HepG2 (cell line): ENCODE measurements at regions not wholly inside any gene's neighbourhood (a gene's known extent, or its start where the extent isn't known, plus 50 kb on each side); places are given as distances from the start of the nearest gene placed in this dataset.

Source experiments
- ATAC-seq: fragments of 200-7000 bp; cut with Tn5 transposase; 3 replicates; pipeline ENCODE4 v1.9.1; 2020; ENCODE audit warnings: mild to moderate bottlenecking, moderate library complexity
- BruUV-seq: library from RNA; stranded (reverse); fragments of 400-500 nt; replicated peaks from 2 replicates; lab custom pipeline; 2021; lab: Mats Ljungman, UMichigan
- CTCF ChIA-PET: fragments of 300-600 bp; formaldehyde crosslinking; extraction: SDS; loops from one replicate; lab custom pipeline; 2021; ENCODE audit warnings: low total read pairs, inconsistent platforms, low intra/inter-chr PET ratio; lab: Yijun Ruan, JAX
- POLR2A ChIA-PET: fragments of 350-600 bp; sonication (Branson Sonifier 250); formaldehyde crosslinking; loops from one replicate; lab custom pipeline; 2020; ENCODE audit warnings: antibody characterized with exemption, inconsistent platforms; lab: Yijun Ruan, JAX
- DNase-seq: peaks from one replicate; pipeline ENCODE4 v3.0.0-alpha.2; 2015; ENCODE audit warnings: low spot score
- FAIRE-seq: peaks from 3 replicates; lab custom pipeline; 2011; peaks lifted over from hg19 to GRCh38; lab: Jason Lieb, UNC
- H2AFZ ChIP-seq: one replicate; pipeline ENCODE4 v1.6.1; 2011; ENCODE audit warnings: low read length, inconsistent platforms
- H3K27ac ChIP-seq: fragments of 300-600 bp; 3 replicates; pipeline ENCODE4 v1.8.0; 2011; ENCODE audit warnings: mixed run types, mild to moderate bottlenecking, mixed read lengths, low read length, inconsistent platforms; ENCODE audit not compliant: insufficient read depth; ENCODE audit errors: extremely low read length
- H3K27me3 ChIP-seq, 2 experiments: fragments of 200-600 bp in 1 of 2; 2 replicates in 1 of 2; 3 replicates in 1 of 2; pipeline versions ENCODE4 v1.6.0 to v1.8.0; 2011; ENCODE audit warnings: low read length in 2 of 2, mild to moderate bottlenecking in 2 of 2, moderate library complexity in 2 of 2, inconsistent platforms in 1 of 2; ENCODE audit not compliant: insufficient read depth in 2 of 2, control insufficient read depth in 1 of 2
- H3K36me3 ChIP-seq, 2 experiments: fragments of 200-600 bp in 1 of 2; replicated peaks in 1 of 2; 2 replicates in 1 of 2; 3 replicates in 1 of 2; pipeline versions ENCODE4 v1.5.1 to v1.8.0; 2011; ENCODE audit warnings: low read length in 2 of 2, inconsistent platforms in 1 of 2; ENCODE audit not compliant: insufficient read depth in 2 of 2, control insufficient read depth in 1 of 2
- H3K4me1 ChIP-seq: 2 replicates; pipeline ENCODE4 v1.5.1; 2012; ENCODE audit warnings: low read length, inconsistent platforms; ENCODE audit not compliant: insufficient read depth
- H3K4me2 ChIP-seq: 2 replicates; pipeline ENCODE4 v1.6.0; 2011; ENCODE audit warnings: low read depth, low read length, inconsistent platforms
- H3K4me3 ChIP-seq, 3 experiments: fragments of 200-600 bp in 1 of 3; sonication (generic), shearing (Covaris generic) in 1 of 3; replicated peaks in 1 of 3; 2 replicates each; pipeline ENCODE4 v1.5.1; 2011 to 2016; ENCODE audit warnings: low read length in 3 of 3, inconsistent platforms in 2 of 3, low read depth in 2 of 3, mild to moderate bottlenecking in 2 of 3, control low read depth in 1 of 3, mixed read lengths in 1 of 3; ENCODE audit not compliant: insufficient read depth in 1 of 3
- H3K79me2 ChIP-seq: one replicate; pipeline ENCODE4 v1.6.1; 2011; ENCODE audit warnings: low read length, inconsistent platforms; ENCODE audit not compliant: insufficient read depth
- H3K9ac ChIP-seq: 2 replicates; pipeline ENCODE4 v1.6.0; 2011; ENCODE audit warnings: mild to moderate bottlenecking, low read depth, low read length, inconsistent platforms; ENCODE audit not compliant: insufficient read depth
- H3K9me3 ChIP-seq: 2 replicates; pipeline ENCODE4 v1.5.1; 2012; ENCODE audit warnings: mild to moderate bottlenecking, low read length
- H4K20me1 ChIP-seq: 2 replicates; pipeline ENCODE4 v1.6.0; 2011; ENCODE audit warnings: inconsistent platforms, mild to moderate bottlenecking, low read length, moderate library complexity; ENCODE audit not compliant: insufficient read depth
- ATF1 ChIP-seq: IDR thresholded peaks from 2 replicates; pipeline ENCODE4 v1.6.1; 2016; ENCODE audit warnings: mild to moderate bottlenecking, control low read depth
- BRCA1 ChIP-seq: sonication (generic); formaldehyde crosslinking; IDR thresholded peaks from 2 replicates; pipeline ENCODE4 v1.4.0; 2020; ENCODE audit warnings: missing genetic modification reagents
- HMG20B ChIP-seq: conservative IDR thresholded peaks from 2 replicates; pipeline ENCODE4 v1.6.1; 2016; ENCODE audit warnings: missing genetic modification reagents, missing compliant biosample characterization
- NR2F6 ChIP-seq, 2 experiments: IDR thresholded peaks; 2 replicates each; pipeline ENCODE4 v1.6.1; 2016; ENCODE audit warnings: antibody characterized with exemption in 1 of 2, mild to moderate bottlenecking in 1 of 2
- PCBP1 ChIP-seq: fragments of 200-400 bp; formaldehyde crosslinking; IDR thresholded peaks from 2 replicates; pipeline ENCODE4 v1.6.1; 2017; ENCODE audit warnings: mild to moderate bottlenecking, low read depth, low read length, borderline replicate concordance
- RAD21 ChIP-seq: fragments of 450-650 bp; formaldehyde crosslinking; IDR thresholded peaks from 2 replicates; pipeline ENCODE4 v1.5.0; 2020; ENCODE audit warnings: mild to moderate bottlenecking
- RBM39 ChIP-seq: fragments of 200-400 bp; formaldehyde crosslinking; IDR thresholded peaks from one replicate; pipeline ENCODE4 v1.6.1; 2018; ENCODE audit warnings: antibody characterized with exemption, mild to moderate bottlenecking, low read depth, low read length; ENCODE audit not compliant: poor library complexity, severe bottlenecking
- RXRA ChIP-seq: sonication (generic); formaldehyde crosslinking; IDR thresholded peaks from 2 replicates; pipeline ENCODE4 v1.5.1; 2020; ENCODE audit warnings: missing genetic modification reagents
- SMYD3 ChIP-seq: sonication (generic); formaldehyde crosslinking; IDR thresholded peaks from 2 replicates; pipeline ENCODE4 v1.8.1; 2023; ENCODE audit warnings: mild to moderate bottlenecking, missing genetic modification reagents
- SNRNP70 ChIP-seq: fragments of 200-400 bp; formaldehyde crosslinking; IDR thresholded peaks from 2 replicates; pipeline ENCODE4 v1.6.1; 2017; ENCODE audit warnings: mild to moderate bottlenecking, low read depth, low read length, moderate library complexity
- ZBTB38 ChIP-seq: sonication (generic); formaldehyde crosslinking; IDR thresholded peaks from 2 replicates; pipeline ENCODE4 v1.5.1; 2020; ENCODE audit warnings: mild to moderate bottlenecking, missing genetic modification reagents
- ZBTB8A ChIP-seq: sonication (generic); formaldehyde crosslinking; IDR thresholded peaks from 2 replicates; pipeline ENCODE4 v1.4.0; 2020; ENCODE audit warnings: mild to moderate bottlenecking, low read depth, missing genetic modification reagents, borderline replicate concordance
- ZNF12 ChIP-seq: sonication (generic); formaldehyde crosslinking; IDR thresholded peaks from 2 replicates; pipeline ENCODE4 v1.5.0; 2020; ENCODE audit warnings: missing genetic modification reagents
- ZNF143 ChIP-seq: sonication (generic); formaldehyde crosslinking; IDR thresholded peaks from 2 replicates; pipeline ENCODE4 v1.4.0; 2020; ENCODE audit warnings: missing genetic modification reagents
- ZNF17 ChIP-seq: sonication (generic); formaldehyde crosslinking; IDR thresholded peaks from 2 replicates; pipeline ENCODE4 v1.5.0; 2020; ENCODE audit warnings: mild to moderate bottlenecking, missing genetic modification reagents
- ZNF205 ChIP-seq: IDR thresholded peaks from 2 replicates; pipeline ENCODE4 v1.6.1; 2018; ENCODE audit warnings: missing biosample characterization, missing genetic modification reagents
- ZNF557 ChIP-seq: sonication (generic); formaldehyde crosslinking; IDR thresholded peaks from 2 replicates; pipeline ENCODE4 v1.4.0; 2020; ENCODE audit warnings: missing genetic modification reagents
- ZSCAN9 ChIP-seq: IDR thresholded peaks from 2 replicates; pipeline ENCODE4 v1.6.1; 2016; ENCODE audit warnings: borderline replicate concordance
- WGBS: methylation state at CpG from one replicate; pipeline ENCODE4 v1.1.6; 2017; ENCODE audit warnings: low lambda C conversion rate; 5-methylcytosine and 5-hydroxymethylcytosine counted together
- in situ Hi-C: cut with HindIII; loops from 2 replicates; pipeline ENCODE4 v1.10.0; 2017; ENCODE audit warnings: low pct_unique_long_range_greater_than_20kb; ENCODE audit not compliant: extremely low pct_ligation_motif_present
- intact Hi-C: fragments of 100-400 bp; cut with micrococcal nuclease; formaldehyde crosslinking; loops from one replicate; pipeline ENCODE4 v1.10.0; 2022; ENCODE audit not compliant: unreplicated experiment
- TF ChIP-seq, protein P1 (sequence below): sonication (generic); formaldehyde crosslinking; conservative IDR thresholded peaks from 2 replicates; pipeline ENCODE4 v1.8.1; 2023; ENCODE audit warnings: missing genetic modification reagents
- TF ChIP-seq, protein P2 (sequence below): sonication (generic); formaldehyde crosslinking; IDR thresholded peaks from 2 replicates; pipeline ENCODE4 v1.4.0; 2020; ENCODE audit warnings: missing genetic modification reagents, borderline replicate concordance

GRCh38 chr10:83205861-83206260 lies 933.4 kb upstream of the GHITM start:
- no peaks in the 10 kb centered on the region for H3K4me1 ChIP-seq
- no peak overlapping the region for H3K27ac ChIP-seq
- no peaks in the 10 kb centered on the region for H3K27me3 ChIP-seq
- no peaks in the 10 kb centered on the region for H3K36me3 ChIP-seq
- no peak overlapping the region for H3K4me3 ChIP-seq
- no peak overlapping the region for H3K9ac ChIP-seq
- H2AFZ ChIP-seq = no peak overlapping the region
- 35% methylated on average over 2 of the region's 2 CpGs for WGBS
- ChIA-PET CTCF (no interaction called here), POLR2A (no interaction called here)
- ATAC-seq (no peak), FAIRE-seq (no peak), DNase-seq (no peak)
- in situ Hi-C loops = no loop called here
- H4K20me1 ChIP-seq = no peaks in the 10 kb centered on the region
- no peaks in the 10 kb centered on the region for H3K79me2 ChIP-seq
- no peak overlapping the region for H3K4me2 ChIP-seq
- TF ChIP-seq NR2F6 (IDR thresholded peaks at IDR 0.05) = no peak
- no peak for TF ChIP-seq NR2F6 (CRISPR knock-in tag; IDR thresholded peaks at IDR 0.05)
- no peak for TF ChIP-seq ZNF143
- TF ChIP-seq HMG20B = no peak
- TF ChIP-seq BRCA1 (CRISPR knock-in tag) = no peak
- TF ChIP-seq, protein P1, sequence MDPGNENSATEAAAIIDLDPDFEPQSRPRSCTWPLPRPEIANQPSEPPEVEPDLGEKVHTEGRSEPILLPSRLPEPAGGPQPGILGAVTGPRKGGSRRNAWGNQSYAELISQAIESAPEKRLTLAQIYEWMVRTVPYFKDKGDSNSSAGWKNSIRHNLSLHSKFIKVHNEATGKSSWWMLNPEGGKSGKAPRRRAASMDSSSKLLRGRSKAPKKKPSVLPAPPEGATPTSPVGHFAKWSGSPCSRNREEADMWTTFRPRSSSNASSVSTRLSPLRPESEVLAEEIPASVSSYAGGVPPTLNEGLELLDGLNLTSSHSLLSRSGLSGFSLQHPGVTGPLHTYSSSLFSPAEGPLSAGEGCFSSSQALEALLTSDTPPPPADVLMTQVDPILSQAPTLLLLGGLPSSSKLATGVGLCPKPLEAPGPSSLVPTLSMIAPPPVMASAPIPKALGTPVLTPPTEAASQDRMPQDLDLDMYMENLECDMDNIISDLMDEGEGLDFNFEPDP = no peak
- TF ChIP-seq ZNF12 = no peak
- TF ChIP-seq ZBTB8A (CRISPR knock-in tag) = no peak
- TF ChIP-seq RAD21 (CRISPR knock-in tag) = no peak
- TF ChIP-seq, protein P2, sequence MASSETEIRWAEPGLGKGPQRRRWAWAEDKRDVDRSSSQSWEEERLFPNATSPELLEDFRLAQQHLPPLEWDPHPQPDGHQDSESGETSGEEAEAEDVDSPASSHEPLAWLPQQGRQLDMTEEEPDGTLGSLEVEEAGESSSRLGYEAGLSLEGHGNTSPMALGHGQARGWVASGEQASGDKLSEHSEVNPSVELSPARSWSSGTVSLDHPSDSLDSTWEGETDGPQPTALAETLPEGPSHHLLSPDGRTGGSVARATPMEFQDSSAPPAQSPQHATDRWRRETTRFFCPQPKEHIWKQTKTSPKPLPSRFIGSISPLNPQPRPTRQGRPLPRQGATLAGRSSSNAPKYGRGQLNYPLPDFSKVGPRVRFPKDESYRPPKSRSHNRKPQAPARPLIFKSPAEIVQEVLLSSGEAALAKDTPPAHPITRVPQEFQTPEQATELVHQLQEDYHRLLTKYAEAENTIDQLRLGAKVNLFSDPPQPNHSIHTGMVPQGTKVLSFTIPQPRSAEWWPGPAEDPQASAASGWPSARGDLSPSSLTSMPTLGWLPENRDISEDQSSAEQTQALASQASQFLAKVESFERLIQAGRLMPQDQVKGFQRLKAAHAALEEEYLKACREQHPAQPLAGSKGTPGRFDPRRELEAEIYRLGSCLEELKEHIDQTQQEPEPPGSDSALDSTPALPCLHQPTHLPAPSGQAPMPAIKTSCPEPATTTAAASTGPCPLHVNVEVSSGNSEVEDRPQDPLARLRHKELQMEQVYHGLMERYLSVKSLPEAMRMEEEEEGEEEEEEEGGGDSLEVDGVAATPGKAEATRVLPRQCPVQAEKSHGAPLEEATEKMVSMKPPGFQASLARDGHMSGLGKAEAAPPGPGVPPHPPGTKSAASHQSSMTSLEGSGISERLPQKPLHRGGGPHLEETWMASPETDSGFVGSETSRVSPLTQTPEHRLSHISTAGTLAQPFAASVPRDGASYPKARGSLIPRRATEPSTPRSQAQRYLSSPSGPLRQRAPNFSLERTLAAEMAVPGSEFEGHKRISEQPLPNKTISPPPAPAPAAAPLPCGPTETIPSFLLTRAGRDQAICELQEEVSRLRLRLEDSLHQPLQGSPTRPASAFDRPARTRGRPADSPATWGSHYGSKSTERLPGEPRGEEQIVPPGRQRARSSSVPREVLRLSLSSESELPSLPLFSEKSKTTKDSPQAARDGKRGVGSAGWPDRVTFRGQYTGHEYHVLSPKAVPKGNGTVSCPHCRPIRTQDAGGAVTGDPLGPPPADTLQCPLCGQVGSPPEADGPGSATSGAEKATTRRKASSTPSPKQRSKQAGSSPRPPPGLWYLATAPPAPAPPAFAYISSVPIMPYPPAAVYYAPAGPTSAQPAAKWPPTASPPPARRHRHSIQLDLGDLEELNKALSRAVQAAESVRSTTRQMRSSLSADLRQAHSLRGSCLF (CRISPR knock-in tag) = no peak
- TF ChIP-seq SNRNP70 = no peak
- no peak for TF ChIP-seq ZSCAN9 (CRISPR knock-in tag)
- TF ChIP-seq RBM39 = no peak
- no peak for TF ChIP-seq ATF1 (CRISPR knock-in tag)
- no peak for TF ChIP-seq ZNF205
- TF ChIP-seq ZBTB38 (CRISPR knock-in tag) = no peak
- TF ChIP-seq SMYD3 (CRISPR knock-in tag) = no peak
- no peak for TF ChIP-seq RXRA (CRISPR knock-in tag)
- no peak for TF ChIP-seq ZNF557 (CRISPR knock-in tag)
- TF ChIP-seq ZNF17 (CRISPR knock-in tag) = no peak
- no peak for TF ChIP-seq PCBP1
- H3K9me3 ChIP-seq = peaks cover 69% of the 10 kb centered on the region
- no TSS peak for BruUV-seq
- intact Hi-C loops = no loop called here
